ENCODE measurements at regions not wholly inside any gene's neighbourhood (a gene's known extent, or its start where the extent isn't known, plus 50 kb on each side); places are given as distances from the start of the nearest gene placed in this dataset.

DNA sequence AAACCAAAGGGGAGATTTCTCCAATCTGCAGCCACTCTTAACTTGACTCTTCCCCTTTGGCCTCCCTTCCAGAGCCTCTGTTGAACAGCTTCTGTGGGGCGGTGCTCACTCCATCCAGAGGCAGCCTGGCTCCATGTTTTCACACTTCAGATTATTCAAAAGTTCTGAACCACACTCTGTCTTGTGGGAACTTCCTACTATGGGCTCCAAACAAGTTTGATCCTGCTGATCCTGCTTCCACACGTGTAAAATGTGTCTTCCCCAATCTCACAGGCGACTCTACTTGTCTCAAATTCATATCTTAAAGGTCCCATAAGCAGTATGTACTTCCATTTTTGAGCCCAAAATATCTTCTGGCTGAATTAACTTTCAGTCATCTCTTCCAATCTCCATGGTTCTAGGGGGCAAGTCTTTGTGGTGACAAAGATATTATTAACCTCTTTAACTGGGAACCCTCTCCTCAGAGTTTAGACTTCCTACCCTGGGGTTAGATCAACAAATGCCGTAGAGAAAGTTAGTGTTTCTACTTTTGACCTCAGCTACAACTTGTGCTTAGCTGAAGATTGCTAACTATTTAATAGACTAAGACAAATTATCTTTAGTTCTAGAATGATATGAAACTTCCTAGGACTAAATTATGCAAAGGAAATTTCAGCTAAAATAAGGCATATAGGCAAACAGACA is 176.3 kb upstream of the BCL6 start:
- Histone ChIP-seq H3K27ac (no peak overlapping the region), H3K4me1 (no peaks in the 10 kb centered on the region), H3K9me3 (peaks cover 9% of the 10 kb centered on the region), H3K36me3 (no peaks in the 10 kb centered on the region), H3K4me3 (no peak overlapping the region), H3K27me3 (ENCODE audit: low read depth) (no peaks in the 10 kb centered on the region)
- ATAC-seq (no peak), DNase-seq (no peak)
- TF ChIP-seq, protein P1, sequence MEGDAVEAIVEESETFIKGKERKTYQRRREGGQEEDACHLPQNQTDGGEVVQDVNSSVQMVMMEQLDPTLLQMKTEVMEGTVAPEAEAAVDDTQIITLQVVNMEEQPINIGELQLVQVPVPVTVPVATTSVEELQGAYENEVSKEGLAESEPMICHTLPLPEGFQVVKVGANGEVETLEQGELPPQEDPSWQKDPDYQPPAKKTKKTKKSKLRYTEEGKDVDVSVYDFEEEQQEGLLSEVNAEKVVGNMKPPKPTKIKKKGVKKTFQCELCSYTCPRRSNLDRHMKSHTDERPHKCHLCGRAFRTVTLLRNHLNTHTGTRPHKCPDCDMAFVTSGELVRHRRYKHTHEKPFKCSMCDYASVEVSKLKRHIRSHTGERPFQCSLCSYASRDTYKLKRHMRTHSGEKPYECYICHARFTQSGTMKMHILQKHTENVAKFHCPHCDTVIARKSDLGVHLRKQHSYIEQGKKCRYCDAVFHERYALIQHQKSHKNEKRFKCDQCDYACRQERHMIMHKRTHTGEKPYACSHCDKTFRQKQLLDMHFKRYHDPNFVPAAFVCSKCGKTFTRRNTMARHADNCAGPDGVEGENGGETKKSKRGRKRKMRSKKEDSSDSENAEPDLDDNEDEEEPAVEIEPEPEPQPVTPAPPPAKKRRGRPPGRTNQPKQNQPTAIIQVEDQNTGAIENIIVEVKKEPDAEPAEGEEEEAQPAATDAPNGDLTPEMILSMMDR (IDR thresholded peaks at IDR 0.05) = no peak
- intact Hi-C loops (cut with DNase I) = no loop called here

- intact Hi-C loops (cut with DNase I) = no loop called here
- TF ChIP-seq, protein P1 (IDR thresholded peaks at IDR 0.05) = no peak
- no peak for DNase-seq
- no peak overlapping the region for H3K4me3 ChIP-seq
- no peak for ATAC-seq
- H3K27me3 ChIP-seq (ENCODE audit: low read depth) = no peaks in the 10 kb centered on the region
- no peaks in the 10 kb centered on the region for H3K4me1 ChIP-seq
- no peaks in the 10 kb centered on the region for H3K36me3 ChIP-seq
- H3K27ac ChIP-seq = no peak overlapping the region
- peaks cover 9% of the 10 kb centered on the region for H3K9me3 ChIP-seq
These were observed 177.6 kb upstream of the BCL6 start for GRCh38 chr3:187922704-187923416.

GRCh38 chr3:187924651-187925050 is 179.4 kb upstream of the BCL6 start:
- DNase-seq (no peak), ATAC-seq (no peak)
- Histone ChIP-seq H3K4me3 (no peak overlapping the region), H3K36me3 (no peaks in the 10 kb centered on the region), H3K9me3 (peaks cover 9% of the 10 kb centered on the region), H3K27ac (no peak overlapping the region), H3K4me1 (no peaks in the 10 kb centered on the region), H3K27me3 (ENCODE audit: low read depth) (no peaks in the 10 kb centered on the region)
- intact Hi-C loops (cut with DNase I) = no loop called here
- TF ChIP-seq, protein P1 (IDR thresholded peaks at IDR 0.05) = no peak

- ATAC-seq = no peak
- Histone ChIP-seq H3K9me3 (peaks cover 9% of the 10 kb centered on the region), H3K4me1 (no peaks in the 10 kb centered on the region), H3K4me3 (no peak overlapping the region), H3K27ac (no peak overlapping the region), H3K27me3 (ENCODE audit: low read depth) (no peaks in the 10 kb centered on the region), H3K36me3 (no peaks in the 10 kb centered on the region)
- intact Hi-C loops (cut with DNase I) = no loop called here
- DNase-seq = no peak
- TF ChIP-seq, protein P1 (IDR thresholded peaks at IDR 0.05) = no peak
These were observed 180.1 kb upstream of the BCL6 start for GRCh38 chr3:187925326-187925725.

- peaks cover 9% of the 10 kb centered on the region for H3K9me3 ChIP-seq
- no peak overlapping the region for H3K27ac ChIP-seq
- no peaks in the 10 kb centered on the region for H3K36me3 ChIP-seq
- intact Hi-C loops (cut with DNase I) = no loop called here
- H3K27me3 ChIP-seq (ENCODE audit: low read depth) = no peaks in the 10 kb centered on the region
- ATAC-seq (no peak), DNase-seq (no peak)
- no peaks in the 10 kb centered on the region for H3K4me1 ChIP-seq
- TF ChIP-seq, protein P1 (IDR thresholded peaks at IDR 0.05) = no peak
- no peak overlapping the region for H3K4me3 ChIP-seq
These were observed 181.4 kb upstream of the BCL6 start for GRCh38 chr3:187926620-187927019.

All from lower lobe of right lung (tissue), 2 donors.